HUES6 (cell line): ENCODE measurements at regions not wholly inside any gene's neighbourhood (a gene's known extent, or its start where the extent isn't known, plus 50 kb on each side); places are given as distances from the start of the nearest gene placed in this dataset.

Experiments
- H3K27ac ChIP-seq: 2 replicates; pipeline ENCODE4 v1.7.0; 2013; ENCODE audit warnings: low read depth, mild to moderate bottlenecking, low read length, inconsistent platforms
- H3K27me3 ChIP-seq: 2 replicates; pipeline ENCODE4 v1.6.1; 2013; ENCODE audit warnings: low read length; ENCODE audit not compliant: control insufficient read depth, insufficient read depth
- H3K36me3 ChIP-seq: 2 replicates; pipeline ENCODE4 v1.6.1; 2013; ENCODE audit warnings: low read length; ENCODE audit not compliant: control insufficient read depth, insufficient read depth
- H3K4me1 ChIP-seq: 2 replicates; pipeline ENCODE4 v1.6.1; 2013; ENCODE audit warnings: low read length; ENCODE audit not compliant: control insufficient read depth, insufficient read depth
- H3K4me3 ChIP-seq: 2 replicates; pipeline ENCODE4 v1.5.1; 2013; ENCODE audit warnings: low read depth, low read length
- H3K9ac ChIP-seq: one replicate; pipeline ENCODE4 v1.6.1; 2013; ENCODE audit warnings: mild to moderate bottlenecking, low read length
- H3K9me3 ChIP-seq: 2 replicates; pipeline ENCODE4 v1.6.1; 2013; ENCODE audit warnings: low read depth, low read length; ENCODE audit not compliant: control insufficient read depth, insufficient read depth

GRCh38 chr13:85314686-85315085, 484.5 kb downstream of the SLITRK6 start:
- Histone ChIP-seq H3K4me3 (no peak overlapping the region), H3K36me3 (no peaks in the 10 kb centered on the region), H3K9ac (no peak overlapping the region), H3K27ac (no peak overlapping the region), H3K9me3 (no peaks in the 10 kb centered on the region), H3K27me3 (no peaks in the 10 kb centered on the region), H3K4me1 (peaks cover 11% of the 10 kb centered on the region; the same call in 1 of the 2 replicates)

GRCh38 chr13:85313761-85314503, 485.3 kb downstream of the SLITRK6 start:
- Histone ChIP-seq H3K36me3 (no peaks in the 10 kb centered on the region), H3K9me3 (no peaks in the 10 kb centered on the region), H3K4me1 (peaks cover 11% of the 10 kb centered on the region; the same call in 1 of the 2 replicates), H3K27me3 (no peaks in the 10 kb centered on the region), H3K4me3 (no peak overlapping the region), H3K27ac (no peak overlapping the region), H3K9ac (no peak overlapping the region)

DNA sequence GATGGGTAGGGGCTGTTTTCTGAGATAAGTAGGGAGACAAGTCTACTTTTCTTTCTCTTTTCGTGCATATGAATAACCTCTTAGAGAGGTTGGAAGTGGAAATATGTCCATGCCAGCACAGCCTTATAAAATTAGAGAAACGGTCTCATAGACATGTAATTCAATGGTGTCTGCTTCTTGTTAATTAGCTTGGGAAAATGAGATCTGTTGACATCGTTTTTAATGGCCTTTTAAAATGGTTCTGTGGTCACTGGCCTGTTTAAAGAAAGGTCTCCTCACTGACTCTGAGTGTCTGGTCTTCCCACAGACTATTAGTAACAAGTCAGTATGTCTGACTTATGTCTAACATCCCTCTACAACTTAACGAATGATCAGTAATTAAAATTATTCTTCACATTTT, 487.1 kb downstream of the SLITRK6 start:
- peaks cover 11% of the 10 kb centered on the region; the same call in 1 of the 2 replicates for H3K4me1 ChIP-seq
- no peaks in the 10 kb centered on the region for H3K36me3 ChIP-seq
- no peak overlapping the region for H3K4me3 ChIP-seq
- H3K9ac ChIP-seq: no peak overlapping the region
- H3K9me3 ChIP-seq: no peaks in the 10 kb centered on the region
- no peak overlapping the region; the same call in 1 of the 2 replicates for H3K27ac ChIP-seq
- no peaks in the 10 kb centered on the region for H3K27me3 ChIP-seq

- no peak overlapping the region for H3K27ac ChIP-seq
- no peak overlapping the region for H3K4me3 ChIP-seq
- H3K9ac ChIP-seq: no peak overlapping the region
- no peaks in the 10 kb centered on the region for H3K36me3 ChIP-seq
- H3K4me1 ChIP-seq: no peaks in the 10 kb centered on the region
- no peaks in the 10 kb centered on the region for H3K27me3 ChIP-seq
- no peaks in the 10 kb centered on the region for H3K9me3 ChIP-seq
Observed at GRCh38 chr13:85303630-85304029, 495.6 kb downstream of the SLITRK6 start.

- Histone ChIP-seq H3K4me1 (no peaks in the 10 kb centered on the region), H3K27ac (no peak overlapping the region), H3K27me3 (no peaks in the 10 kb centered on the region), H3K9ac (no peak overlapping the region), H3K4me3 (no peak overlapping the region), H3K9me3 (no peaks in the 10 kb centered on the region), H3K36me3 (no peaks in the 10 kb centered on the region)
Observed at GRCh38 chr13:85298387-85298924, 500.8 kb downstream of the SLITRK6 start.

DNA sequence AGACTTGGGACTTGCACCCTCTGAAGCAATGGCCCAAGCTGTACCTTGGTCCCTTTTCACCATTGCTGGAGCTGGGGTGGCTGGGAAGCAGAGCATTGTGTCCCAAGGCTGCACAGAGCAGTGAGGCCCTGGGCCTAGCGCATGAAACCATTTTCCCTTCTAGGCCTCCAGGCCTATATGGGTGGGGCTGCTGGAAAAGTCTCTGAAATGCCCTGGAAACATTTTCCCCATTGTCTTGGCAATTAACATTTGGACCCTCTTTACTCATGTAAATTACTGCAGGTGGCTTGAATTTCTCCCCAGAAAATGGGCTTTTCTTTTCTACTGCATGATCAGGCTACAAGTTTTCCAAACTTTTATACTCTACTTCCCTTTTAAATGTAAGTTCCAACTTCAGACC, 510.5 kb downstream of the SLITRK6 start:
- H3K4me3 ChIP-seq: no peak overlapping the region
- H3K9ac ChIP-seq: no peak overlapping the region
- H3K4me1 ChIP-seq: peaks cover 8% of the 10 kb centered on the region; the same call in 1 of the 2 replicates
- H3K36me3 ChIP-seq: no peaks in the 10 kb centered on the region
- H3K27me3 ChIP-seq: no peaks in the 10 kb centered on the region
- no peaks in the 10 kb centered on the region for H3K9me3 ChIP-seq
- H3K27ac ChIP-seq: no peak overlapping the region

DNA sequence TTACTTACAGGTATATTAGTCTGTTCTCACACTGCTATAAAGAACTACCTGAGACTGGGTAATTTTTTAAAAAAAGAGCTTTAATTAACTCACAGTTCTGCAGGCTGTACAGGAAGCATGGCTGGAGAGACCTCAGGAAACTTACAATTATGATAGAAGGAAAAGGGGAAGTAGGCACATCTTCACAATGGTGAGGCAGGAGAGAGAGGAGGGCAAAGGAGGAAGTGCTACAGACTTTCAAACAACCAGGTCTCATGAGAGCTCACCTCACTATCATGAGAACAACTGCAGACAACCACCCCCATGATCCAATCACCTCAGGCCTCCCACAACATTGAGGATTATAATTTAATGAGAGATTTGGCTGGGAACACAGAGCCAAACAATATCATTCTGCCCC, 511.7 kb downstream of the SLITRK6 start:
- Histone ChIP-seq H3K27me3 (no peaks in the 10 kb centered on the region), H3K4me1 (peaks cover 8% of the 10 kb centered on the region; the same call in 1 of the 2 replicates), H3K27ac (no peak overlapping the region), H3K9me3 (no peaks in the 10 kb centered on the region), H3K4me3 (no peak overlapping the region), H3K9ac (no peak overlapping the region), H3K36me3 (no peaks in the 10 kb centered on the region)

GRCh38 chr13:85286081-85286480, 513.1 kb downstream of the SLITRK6 start:
- peaks cover 8% of the 10 kb centered on the region; the same call in 1 of the 2 replicates for H3K4me1 ChIP-seq
- H3K9ac ChIP-seq: no peak overlapping the region
- no peaks in the 10 kb centered on the region for H3K9me3 ChIP-seq
- no peak overlapping the region for H3K27ac ChIP-seq
- H3K27me3 ChIP-seq: no peaks in the 10 kb centered on the region
- no peaks in the 10 kb centered on the region for H3K36me3 ChIP-seq
- no peak overlapping the region for H3K4me3 ChIP-seq

DNA sequence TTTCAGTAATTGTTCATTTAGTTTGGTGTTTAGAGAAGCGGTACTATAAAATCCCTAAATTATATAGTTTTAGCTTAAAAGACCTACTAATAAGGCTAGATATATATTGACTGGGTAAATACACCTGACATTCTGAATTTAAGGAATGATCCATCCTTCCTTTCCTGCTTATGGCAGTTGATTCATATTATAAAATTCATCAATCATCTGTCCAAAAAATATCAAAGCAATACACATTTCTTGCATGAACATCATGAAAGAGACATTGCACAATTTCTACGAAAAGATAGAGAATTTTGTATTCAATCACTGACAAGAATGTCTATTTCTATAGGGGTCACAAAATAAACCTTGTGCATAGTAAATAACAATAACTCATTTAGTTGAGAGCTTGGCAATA, 514.9 kb downstream of the SLITRK6 start:
- Histone ChIP-seq H3K4me1 (peaks cover 8% of the 10 kb centered on the region; the same call in 1 of the 2 replicates), H3K9ac (no peak overlapping the region), H3K9me3 (no peaks in the 10 kb centered on the region), H3K27ac (no peak overlapping the region), H3K4me3 (no peak overlapping the region), H3K27me3 (no peaks in the 10 kb centered on the region), H3K36me3 (no peaks in the 10 kb centered on the region)

DNA sequence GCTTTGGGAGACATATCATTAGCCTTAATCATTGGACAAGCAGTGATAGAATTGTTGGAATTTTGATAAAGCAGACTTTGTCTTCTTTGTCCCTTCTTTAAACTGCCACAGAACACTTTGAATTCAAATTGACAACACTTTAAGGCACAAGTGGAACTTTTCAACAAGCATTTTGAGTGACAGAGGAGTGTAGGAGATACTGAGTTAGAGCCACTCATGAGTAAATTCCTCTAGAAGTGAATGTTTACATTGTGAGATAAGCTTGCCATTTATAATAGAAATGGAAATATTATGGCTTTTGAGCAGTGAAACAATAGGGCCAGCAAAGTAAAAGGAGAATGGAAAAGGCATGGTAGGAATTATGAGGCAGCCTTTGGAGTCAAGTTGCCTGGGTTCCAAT, 515.8 kb downstream of the SLITRK6 start:
- H3K27ac ChIP-seq: no peak overlapping the region
- peaks cover 2% of the 10 kb centered on the region; the same call in 1 of the 2 replicates for H3K4me1 ChIP-seq
- no peaks in the 10 kb centered on the region for H3K9me3 ChIP-seq
- no peak overlapping the region for H3K4me3 ChIP-seq
- H3K27me3 ChIP-seq: no peaks in the 10 kb centered on the region
- H3K9ac ChIP-seq: no peak overlapping the region
- no peaks in the 10 kb centered on the region for H3K36me3 ChIP-seq

- no peaks in the 10 kb centered on the region for H3K4me1 ChIP-seq
- H3K9ac ChIP-seq: no peak overlapping the region
- H3K27me3 ChIP-seq: no peaks in the 10 kb centered on the region
- H3K27ac ChIP-seq: no peak overlapping the region
- no peaks in the 10 kb centered on the region for H3K9me3 ChIP-seq
- H3K36me3 ChIP-seq: no peaks in the 10 kb centered on the region
- no peak overlapping the region for H3K4me3 ChIP-seq
Observed at GRCh38 chr13:85282876-85283275, 516.3 kb downstream of the SLITRK6 start.
